OCI-LY1 (cell line): ENCODE measurements at regions not wholly inside any gene's neighbourhood (a gene's known extent, or its start where the extent isn't known, plus 50 kb on each side); places are given as distances from the start of the nearest gene placed in this dataset.

Experiments used
- H2AFZ ChIP-seq: fragments of 200-600 bp; sonication (generic), shearing (Covaris generic); 2 replicates; pipeline ENCODE4 v1.6.0; 2014; ENCODE audit warnings: antibody characterized with exemption, mild to moderate bottlenecking, low read length
- H3F3A ChIP-seq: fragments of 200-600 bp; sonication (generic), shearing (Covaris generic); 2 replicates; pipeline ENCODE4 v1.6.0; 2014; ENCODE audit warnings: mild to moderate bottlenecking, antibody characterized with exemption, low read length, moderate library complexity; ENCODE audit not compliant: insufficient read depth
- H3K27ac ChIP-seq: fragments of 200-600 bp; sonication (generic); 2 replicates; pipeline ENCODE4 v1.5.1; 2014; ENCODE audit warnings: low read length, mixed run types, mild to moderate bottlenecking, low read depth; ENCODE audit not compliant: poor library complexity, severe bottlenecking
- H3K27me3 ChIP-seq: fragments of 200-600 bp; sonication (generic); 2 replicates; pipeline ENCODE4 v1.6.0; 2014; ENCODE audit warnings: antibody characterized with exemption, mild to moderate bottlenecking, low read length, moderate library complexity; ENCODE audit not compliant: insufficient read depth
- H3K36me3 ChIP-seq: fragments of 200-600 bp; sonication (generic); 2 replicates; pipeline ENCODE4 v1.6.1; 2014; ENCODE audit warnings: mild to moderate bottlenecking, antibody characterized with exemption, low read length, moderate library complexity, mixed read lengths; ENCODE audit not compliant: insufficient read depth
- H3K4me1 ChIP-seq: fragments of 200-600 bp; sonication (generic); 2 replicates; pipeline ENCODE4 v1.5.1; 2014; ENCODE audit warnings: mild to moderate bottlenecking, low read length, moderate library complexity; ENCODE audit not compliant: insufficient read depth, severe bottlenecking
- H3K4me2 ChIP-seq: fragments of 200-600 bp; sonication (generic), shearing (Covaris generic); 2 replicates; pipeline ENCODE4 v1.6.1; 2014; ENCODE audit warnings: low read length
- H3K4me3 ChIP-seq: fragments of 200-600 bp; sonication (generic); 2 replicates; pipeline ENCODE4 v1.5.1; 2014; ENCODE audit warnings: low read length, low read depth, mild to moderate bottlenecking, mixed read lengths; ENCODE audit not compliant: poor library complexity, severe bottlenecking
- H3K79me2 ChIP-seq: fragments of 200-600 bp; shearing (Covaris generic); 2 replicates; pipeline ENCODE4 v1.6.1; 2016; ENCODE audit warnings: mixed run types, low read length, mixed read lengths; ENCODE audit not compliant: insufficient read depth
- H3K9ac ChIP-seq: fragments of 200-600 bp; sonication (generic), shearing (Covaris generic); 2 replicates; pipeline ENCODE4 v1.6.1; 2014; ENCODE audit warnings: mild to moderate bottlenecking, low read length, mixed read lengths
- H3K9me2 ChIP-seq: fragments of 200-600 bp; sonication (generic), shearing (Covaris generic); 2 replicates; pipeline ENCODE4 v1.6.1; 2014; ENCODE audit warnings: low read depth, mild to moderate bottlenecking, low read length, mixed read lengths
- H3K9me3 ChIP-seq: fragments of 200-600 bp; shearing (Covaris generic); 2 replicates; pipeline ENCODE4 v1.6.1; 2014; ENCODE audit warnings: low read length, mixed read lengths
- H4K20me1 ChIP-seq: fragments of 200-600 bp; sonication (generic), shearing (Covaris generic); 2 replicates; pipeline ENCODE4 v1.6.0; 2016; ENCODE audit warnings: mild to moderate bottlenecking, low read length; ENCODE audit not compliant: insufficient read depth
- EZH2 ChIP-seq: fragments of 200-600 bp; sonication (generic), shearing (Covaris generic); IDR thresholded peaks from 2 replicates; pipeline ENCODE4 v1.8.0; 2017; ENCODE audit warnings: borderline replicate concordance, mixed run types, mild to moderate bottlenecking, antibody characterized with exemption, low read length, moderate library complexity, mixed read lengths
- TF ChIP-seq, protein P1 (sequence below): fragments of 200-600 bp; sonication (generic), shearing (Covaris generic); IDR thresholded peaks from 2 replicates; pipeline ENCODE4 v1.5.1; 2017; ENCODE audit warnings: mild to moderate bottlenecking, antibody characterized with exemption, low read length, moderate library complexity, mixed read lengths

DNA sequence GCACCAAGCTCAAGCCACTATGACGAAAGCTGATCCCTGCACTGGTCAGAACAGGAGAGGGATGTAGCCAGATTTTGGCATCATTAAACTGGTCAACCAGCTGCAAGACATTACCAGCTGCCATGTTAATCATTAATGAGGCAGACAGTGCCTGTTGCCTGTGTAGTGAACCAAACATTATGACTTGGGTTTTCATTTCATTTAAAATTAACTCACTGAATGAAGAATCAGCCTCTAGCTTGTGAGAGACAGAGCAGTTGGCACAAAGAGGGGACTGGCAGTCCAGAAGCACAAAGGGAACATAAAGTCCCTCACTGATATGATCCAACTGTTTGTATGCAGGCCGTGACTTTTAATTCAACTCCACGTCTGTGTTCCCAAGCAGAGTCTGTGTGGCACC, 318.9 kb downstream of the SEC16B start:
- no peak for TF ChIP-seq EZH2
- TF ChIP-seq, protein P1, sequence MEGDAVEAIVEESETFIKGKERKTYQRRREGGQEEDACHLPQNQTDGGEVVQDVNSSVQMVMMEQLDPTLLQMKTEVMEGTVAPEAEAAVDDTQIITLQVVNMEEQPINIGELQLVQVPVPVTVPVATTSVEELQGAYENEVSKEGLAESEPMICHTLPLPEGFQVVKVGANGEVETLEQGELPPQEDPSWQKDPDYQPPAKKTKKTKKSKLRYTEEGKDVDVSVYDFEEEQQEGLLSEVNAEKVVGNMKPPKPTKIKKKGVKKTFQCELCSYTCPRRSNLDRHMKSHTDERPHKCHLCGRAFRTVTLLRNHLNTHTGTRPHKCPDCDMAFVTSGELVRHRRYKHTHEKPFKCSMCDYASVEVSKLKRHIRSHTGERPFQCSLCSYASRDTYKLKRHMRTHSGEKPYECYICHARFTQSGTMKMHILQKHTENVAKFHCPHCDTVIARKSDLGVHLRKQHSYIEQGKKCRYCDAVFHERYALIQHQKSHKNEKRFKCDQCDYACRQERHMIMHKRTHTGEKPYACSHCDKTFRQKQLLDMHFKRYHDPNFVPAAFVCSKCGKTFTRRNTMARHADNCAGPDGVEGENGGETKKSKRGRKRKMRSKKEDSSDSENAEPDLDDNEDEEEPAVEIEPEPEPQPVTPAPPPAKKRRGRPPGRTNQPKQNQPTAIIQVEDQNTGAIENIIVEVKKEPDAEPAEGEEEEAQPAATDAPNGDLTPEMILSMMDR, result no peak
- Histone ChIP-seq H3K27me3 (no peaks in the 10 kb centered on the region), H4K20me1 (no peaks in the 10 kb centered on the region), H2AFZ (no peak overlapping the region), H3K9me2 (no peaks in the 10 kb centered on the region), H3K36me3 (no peaks in the 10 kb centered on the region), H3K9me3 (no peaks in the 10 kb centered on the region), H3K9ac (no peak overlapping the region), H3K4me2 (no peak overlapping the region), H3K79me2 (no peaks in the 10 kb centered on the region), H3F3A (no peaks in the 10 kb centered on the region), H3K4me3 (no peak overlapping the region), H3K4me1 (no peaks in the 10 kb centered on the region), H3K27ac (no peak overlapping the region)

DNA sequence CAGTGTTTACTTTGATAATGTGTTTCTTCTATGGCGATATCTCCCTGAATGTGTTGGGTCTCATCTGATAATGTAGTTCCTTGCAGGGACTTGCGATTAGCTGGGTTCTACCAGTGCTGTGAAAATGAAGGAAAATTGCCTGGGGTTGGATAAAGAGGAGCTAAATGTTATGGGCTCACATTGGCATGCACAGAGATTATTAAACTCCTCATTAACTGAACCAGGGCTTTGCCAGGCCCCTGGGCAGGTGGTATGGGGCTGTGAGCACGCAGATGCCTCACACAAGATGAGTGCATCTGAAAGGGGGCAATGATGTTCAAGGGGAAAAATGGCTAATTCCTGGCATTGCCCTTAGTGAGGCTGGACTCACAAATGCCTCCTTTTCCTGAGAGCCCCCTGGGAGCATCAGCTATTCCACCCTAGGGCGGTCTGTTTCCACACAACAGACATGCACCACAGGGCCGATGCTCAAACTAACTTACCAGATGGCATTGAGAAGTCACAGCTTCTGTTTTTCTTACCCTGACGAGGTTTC, 321.1 kb downstream of the SEC16B start:
- Histone ChIP-seq H3K9ac (no peak overlapping the region), H3K4me2 (no peak overlapping the region), H3K4me3 (no peak overlapping the region), H3K79me2 (no peaks in the 10 kb centered on the region), H3K9me2 (no peaks in the 10 kb centered on the region), H3K27ac (no peak overlapping the region), H3K9me3 (no peaks in the 10 kb centered on the region), H3F3A (no peaks in the 10 kb centered on the region), H2AFZ (no peak overlapping the region), H3K36me3 (no peaks in the 10 kb centered on the region), H4K20me1 (no peaks in the 10 kb centered on the region), H3K4me1 (no peaks in the 10 kb centered on the region), H3K27me3 (no peaks in the 10 kb centered on the region)
- TF ChIP-seq, protein P1, result no peak
- no peak for TF ChIP-seq EZH2

DNA sequence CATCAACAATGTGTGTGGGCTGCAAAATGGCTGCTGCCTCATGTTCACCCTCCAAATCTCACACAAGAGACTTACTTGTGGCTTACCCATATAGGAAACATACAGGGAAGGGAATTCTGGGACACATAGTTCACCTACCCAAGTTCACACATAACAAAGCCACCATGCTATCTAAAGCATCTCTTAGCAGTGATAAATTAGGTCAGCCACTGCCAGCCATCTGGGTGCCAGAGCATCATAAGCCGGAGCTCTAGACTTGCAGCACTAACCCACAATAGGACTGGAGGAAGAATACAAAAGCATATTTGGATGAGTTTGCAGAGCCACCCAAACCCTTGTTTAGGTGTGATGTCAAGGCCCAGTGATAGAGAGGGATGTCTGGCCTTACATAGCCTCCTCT, 321.7 kb downstream of the SEC16B start:
- no peak overlapping the region for H3K4me2 ChIP-seq
- no peak overlapping the region for H3K27ac ChIP-seq
- no peak overlapping the region for H3K9ac ChIP-seq
- H4K20me1 ChIP-seq, result no peaks in the 10 kb centered on the region
- no peaks in the 10 kb centered on the region for H3K36me3 ChIP-seq
- no peak overlapping the region for H2AFZ ChIP-seq
- TF ChIP-seq EZH2, result no peak
- TF ChIP-seq, protein P1, result no peak
- H3K27me3 ChIP-seq, result no peaks in the 10 kb centered on the region
- H3F3A ChIP-seq, result no peaks in the 10 kb centered on the region
- no peaks in the 10 kb centered on the region for H3K9me3 ChIP-seq
- H3K79me2 ChIP-seq, result no peaks in the 10 kb centered on the region
- no peak overlapping the region for H3K4me3 ChIP-seq
- no peaks in the 10 kb centered on the region for H3K4me1 ChIP-seq
- no peaks in the 10 kb centered on the region for H3K9me2 ChIP-seq
